Heart right ventricle (tissue), 16 donors: ENCODE measurements at regions not wholly inside any gene's neighbourhood (a gene's known extent, or its start where the extent isn't known, plus 50 kb on each side); places are given as distances from the start of the nearest gene placed in this dataset.

ENCODE experiments used
- ATAC-seq, 8 donors: fragments of 200-7000 bp; cut with Tn5 transposase; one replicate each; pipeline ENCODE4 v1.9.1; 2020; ENCODE audit warnings: mild to moderate bottlenecking in 8 of 8, moderate library complexity in 8 of 8, moderate number of reproducible peaks in 1 of 8
- DNase-seq, 2 donors: peaks; one replicate each; pipeline ENCODE4 v3.0.0-alpha.2; 2020
- H3K27ac ChIP-seq, 10 donors: fragments of 200-600 bp; sonication (generic) in 2 of 10; one replicate each; pipeline versions ENCODE4 v1.5.0 to v1.8.0; 2020 to 2022; ENCODE audit warnings: mild to moderate bottlenecking in 3 of 10
- H3K27me3 ChIP-seq, 7 donors: fragments of 200-600 bp; one replicate each; pipeline ENCODE4 v1.8.0; 2021 to 2022; ENCODE audit warnings: mild to moderate bottlenecking in 2 of 7
- H3K36me3 ChIP-seq, 9 donors: fragments of 200-600 bp; sonication (generic) in 1 of 9; one replicate each; pipeline versions ENCODE4 v1.5.0 to v1.8.0; 2020 to 2022; ENCODE audit warnings: mild to moderate bottlenecking in 2 of 9
- H3K4me1 ChIP-seq, 9 donors: fragments of 200-600 bp; sonication (generic) in 1 of 9; one replicate each; pipeline versions ENCODE4 v1.5.0 to v1.8.0; 2020 to 2022; ENCODE audit warnings: mild to moderate bottlenecking in 4 of 9
- H3K4me3 ChIP-seq, 10 donors: fragments of 200-600 bp; sonication (generic) in 2 of 10; one replicate each; pipeline versions ENCODE4 v1.5.0 to v1.8.0; 2020 to 2022; ENCODE audit warnings: mild to moderate bottlenecking in 7 of 10, moderate library complexity in 2 of 10
- H3K9me3 ChIP-seq, 11 donors: fragments of 200-600 bp in 10 of 11; sonication (generic) in 2 of 11; one replicate each; pipeline versions ENCODE4 v1.5.0 to v1.8.0; 2013 to 2022; ENCODE audit warnings: mild to moderate bottlenecking in 2 of 11, control low read depth in 1 of 11, moderate library complexity in 1 of 11
- WGBS, 2 donors: extraction: QIAGEN DNeasy Blood & Tissue Kit; methylation state at CpG; one replicate each; pipeline ENCODE4 v1.1.7; 2013; ENCODE audit warnings: inconsistent platforms in 1 of 2; 5-methylcytosine and 5-hydroxymethylcytosine counted together
- intact Hi-C, 10 donors: fragments of 100-400 bp; cut with DNase I; formaldehyde crosslinking; loops; one replicate each; pipeline versions ENCODE4 v1.11.1 to v1.14.2; 2022
- TF ChIP-seq, protein P1 (sequence below), 9 donors: fragments of 200-600 bp; sonication (generic) in 2 of 9; IDR thresholded peaks; one replicate each; pipeline versions ENCODE4 v1.5.0 to v1.8.0; 2021 to 2022; ENCODE audit warnings: antibody characterized with exemption in 9 of 9, mild to moderate bottlenecking in 5 of 9, moderate library complexity in 1 of 9
- donor health status: Arrhythmogenic right ventricular cardiomyopathy.
- donor health status: ischemic (EF 13 %, LVEDD 7.1; RV severe dilation, severe dysfunction).
- donor health status: healthy with polysubstance abuse.
- donor health status: DM: no; HTN: yes; CAD: no.
- donor health status: DM: no; HTN: no; CAD: no.
- donor health status: ischemic (EF 25% LVEDD 6.9; RV normal size, moderate dysfunction).
- donor health status: ischemic (EF 25% LVEDD 5.7; RV mildly dilated, moderate dysfunction).
- donor health status: healthy.
- donor health status: DM: yes; HTN: yes; CAD: no.
- donor health status: Ischemic cardiomyopathy.
- donor health status: ischemic (EF 35%, LVEDD 5.7; RV mildly dilated, moderate dysfunction).
- donor health status: nonischemic (EF 11% LVEDD 7.7; RV severe dilation, severe dysfunction).
- donor health status: DM: yes; HTN: yes; CAD: no.
- donor health status: PGD.
- donor health status: ischemic (EF 29% LVEDD 5.4; RV normal size, mild dysfunction).
- donor health status: nonischemic (EF 23%, LVEDD 6.1; RV moderate dilation, normal function).

DNA sequence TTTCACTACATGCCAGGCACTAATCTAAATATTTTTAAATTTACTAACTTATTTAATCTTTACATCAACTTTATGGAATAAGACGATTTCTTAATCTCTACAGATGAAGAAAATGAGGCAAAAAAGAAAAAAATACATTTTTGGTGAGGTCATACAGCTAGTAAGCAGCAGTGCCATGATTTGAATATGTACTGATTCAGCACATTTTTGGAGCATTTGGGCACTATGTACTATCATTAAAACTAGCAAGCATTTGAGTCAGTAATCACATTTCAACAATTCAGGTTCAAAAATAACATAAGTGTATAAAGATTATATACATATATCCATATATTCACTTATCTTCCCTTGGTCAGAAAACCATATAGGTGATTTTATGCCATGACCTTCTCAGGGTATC is 124.4 kb upstream of the TMTC1 start:
- TF ChIP-seq, protein P1, sequence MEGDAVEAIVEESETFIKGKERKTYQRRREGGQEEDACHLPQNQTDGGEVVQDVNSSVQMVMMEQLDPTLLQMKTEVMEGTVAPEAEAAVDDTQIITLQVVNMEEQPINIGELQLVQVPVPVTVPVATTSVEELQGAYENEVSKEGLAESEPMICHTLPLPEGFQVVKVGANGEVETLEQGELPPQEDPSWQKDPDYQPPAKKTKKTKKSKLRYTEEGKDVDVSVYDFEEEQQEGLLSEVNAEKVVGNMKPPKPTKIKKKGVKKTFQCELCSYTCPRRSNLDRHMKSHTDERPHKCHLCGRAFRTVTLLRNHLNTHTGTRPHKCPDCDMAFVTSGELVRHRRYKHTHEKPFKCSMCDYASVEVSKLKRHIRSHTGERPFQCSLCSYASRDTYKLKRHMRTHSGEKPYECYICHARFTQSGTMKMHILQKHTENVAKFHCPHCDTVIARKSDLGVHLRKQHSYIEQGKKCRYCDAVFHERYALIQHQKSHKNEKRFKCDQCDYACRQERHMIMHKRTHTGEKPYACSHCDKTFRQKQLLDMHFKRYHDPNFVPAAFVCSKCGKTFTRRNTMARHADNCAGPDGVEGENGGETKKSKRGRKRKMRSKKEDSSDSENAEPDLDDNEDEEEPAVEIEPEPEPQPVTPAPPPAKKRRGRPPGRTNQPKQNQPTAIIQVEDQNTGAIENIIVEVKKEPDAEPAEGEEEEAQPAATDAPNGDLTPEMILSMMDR (IDR thresholded peaks at IDR 0.05): no peak
- no peaks in the 10 kb centered on the region for H3K36me3 ChIP-seq
- no peak overlapping the region for H3K27ac ChIP-seq
- H3K4me1 ChIP-seq: no peaks in the 10 kb centered on the region
- intact Hi-C loops: no loop called here
- DNase-seq (no peak), ATAC-seq (no peak)
- H3K27me3 ChIP-seq: no peaks in the 10 kb centered on the region
- 53% methylated on average over 1 of the region's 1 CpG for WGBS, 2 donors
- no peak overlapping the region for H3K4me3 ChIP-seq
- peaks cover 0 to 10% (median 0%) of the 10 kb centered on the region in 11 donors for H3K9me3 ChIP-seq

DNA sequence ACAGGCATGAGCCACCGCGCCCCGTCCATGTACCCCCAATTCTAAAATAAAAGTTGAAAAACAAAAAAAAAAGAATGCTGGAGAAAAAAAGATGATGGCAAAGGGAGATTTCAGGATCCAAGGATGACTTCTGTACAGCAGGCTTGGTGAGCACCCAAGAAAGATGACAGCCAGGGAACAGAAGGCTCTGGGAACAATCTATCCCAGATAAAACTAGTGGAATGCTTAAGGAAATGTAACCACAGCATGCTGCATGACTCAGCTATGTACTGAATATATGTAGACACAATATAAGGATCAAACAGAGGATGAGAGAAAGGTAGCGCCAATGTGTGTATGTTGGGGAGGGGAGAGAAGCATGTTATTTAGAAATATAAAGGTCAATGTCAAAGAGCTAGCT is 123.7 kb upstream of the TMTC1 start:
- H3K36me3 ChIP-seq: no peaks in the 10 kb centered on the region
- H3K27me3 ChIP-seq: no peaks in the 10 kb centered on the region
- ATAC-seq: no peak
- no peaks in the 10 kb centered on the region for H3K4me1 ChIP-seq
- DNase-seq: no peak
- H3K27ac ChIP-seq: no peak overlapping the region
- intact Hi-C loops: no loop called here
- no peak overlapping the region for H3K4me3 ChIP-seq
- 95 to 100% methylated on average over 4 of the region's 4 CpGs for WGBS, 2 donors
- TF ChIP-seq, protein P1 (IDR thresholded peaks at IDR 0.05): no peak
- H3K9me3 ChIP-seq: peaks cover 0 to 10% (median 0%) of the 10 kb centered on the region in 11 donors

DNA sequence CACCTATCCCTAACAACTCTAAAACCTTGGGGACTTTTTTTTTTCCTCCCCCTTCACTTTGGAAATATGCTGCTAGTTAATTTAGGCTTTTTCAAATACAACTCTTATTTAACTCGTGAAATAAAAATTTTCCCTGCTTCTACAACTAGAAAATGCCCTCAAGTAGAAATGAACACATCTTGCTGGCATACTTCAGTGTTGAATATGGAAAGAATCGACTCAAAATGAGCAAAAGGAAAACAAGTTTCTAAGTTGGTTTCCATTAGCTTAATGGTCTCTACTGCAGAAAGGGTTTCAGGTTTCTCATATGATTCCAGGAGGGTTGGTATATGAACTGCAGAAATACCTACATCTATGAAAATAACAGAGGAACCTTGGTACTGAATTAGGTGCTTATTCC is 118.3 kb upstream of the TMTC1 start:
- peaks cover 0 to 2% (median 0%) of the 10 kb centered on the region in 11 donors for H3K9me3 ChIP-seq
- 71 to 87% methylated on average over 2 of the region's 2 CpGs for WGBS, 2 donors

DNA sequence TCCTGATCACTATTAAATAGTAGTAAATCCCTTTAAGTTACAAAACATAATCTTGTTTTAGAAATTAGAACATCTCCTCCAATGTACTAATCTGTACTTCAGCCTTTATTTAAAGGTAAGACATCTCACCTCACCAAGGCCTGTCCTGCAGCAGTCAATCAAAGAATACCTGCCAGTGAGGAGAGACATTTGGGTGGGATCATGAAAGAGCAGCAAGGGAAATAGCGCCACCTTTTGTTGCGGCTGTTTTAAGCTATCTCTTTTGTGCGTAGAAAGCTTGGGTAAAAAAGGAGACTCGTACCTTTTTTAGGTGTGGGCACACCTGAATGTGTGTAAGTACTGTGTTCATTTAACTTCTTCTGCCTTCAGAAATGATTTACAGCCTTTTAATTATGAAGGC is 117.8 kb upstream of the TMTC1 start:
- intact Hi-C loops: no loop called here
- H3K27me3 ChIP-seq: no peaks in the 10 kb centered on the region
- WGBS, 2 donors: 72 to 82% methylated on average over 4 of the region's 4 CpGs
- no peaks in the 10 kb centered on the region for H3K4me1 ChIP-seq
- no peaks in the 10 kb centered on the region for H3K36me3 ChIP-seq
- H3K9me3 ChIP-seq: peaks cover 0 to 2% (median 0%) of the 10 kb centered on the region in 11 donors
- H3K27ac ChIP-seq: no peak overlapping the region
- no peak for DNase-seq
- TF ChIP-seq, protein P1 (IDR thresholded peaks at IDR 0.05): peak in 3 of 9 donors; percentile 15 to 38 (median 38)
- no peak overlapping the region for H3K4me3 ChIP-seq
- no peak for ATAC-seq

More for the DNA sequence above, 118.3 kb upstream of the TMTC1 start:
- no peaks in the 10 kb centered on the region for H3K27me3 ChIP-seq
- TF ChIP-seq, protein P1 (IDR thresholded peaks at IDR 0.05): no peak
- H3K4me1 ChIP-seq: no peaks in the 10 kb centered on the region
- ATAC-seq (no peak), DNase-seq (no peak)
- no peaks in the 10 kb centered on the region for H3K36me3 ChIP-seq
- H3K27ac ChIP-seq: no peak overlapping the region
- no peak overlapping the region for H3K4me3 ChIP-seq
- intact Hi-C loops: no loop called here
